Transverse colon (tissue), 4 donors: ENCODE measurements at regions not wholly inside any gene's neighbourhood (a gene's known extent, or its start where the extent isn't known, plus 50 kb on each side); places are given as distances from the start of the nearest gene placed in this dataset.

ENCODE experiments used
- DNase-seq: peaks from one replicate; pipeline ENCODE4 v3.0.0-alpha.2; 2019
- H3K27ac ChIP-seq, 4 donors: fragments of 200-600 bp; sonication (generic); 2 replicates each; pipeline ENCODE4 v1.5.1; 2016 to 2018; ENCODE audit warnings: inconsistent platforms in 4 of 4
- H3K27me3 ChIP-seq: fragments of 200-600 bp; sonication (generic); 2 replicates; pipeline ENCODE4 v1.5.1; 2017; ENCODE audit warnings: inconsistent platforms
- H3K36me3 ChIP-seq, 4 donors: fragments of 200-600 bp; sonication (generic); 2 replicates each; pipeline ENCODE4 v1.5.1; 2017 to 2019; ENCODE audit warnings: inconsistent platforms in 4 of 4
- H3K4me1 ChIP-seq, 4 donors: fragments of 200-600 bp; sonication (generic); 2 replicates each; pipeline ENCODE4 v1.5.1; 2017 to 2020; ENCODE audit warnings: inconsistent platforms in 4 of 4
- H3K4me3 ChIP-seq, 4 donors: fragments of 200-600 bp; sonication (generic); 1 replicate in 1 of 4; 2 replicates in 3 of 4; pipeline versions ENCODE4 v1.5.1 to v1.6.1; 2017 to 2019; ENCODE audit warnings: inconsistent platforms in 4 of 4
- H3K9me3 ChIP-seq, 2 donors: fragments of 200-600 bp; sonication (generic); 2 replicates each; pipeline ENCODE4 v1.5.1; 2017 to 2019; ENCODE audit warnings: inconsistent platforms in 2 of 2
- EP300 ChIP-seq: sonication (generic); formaldehyde crosslinking; IDR thresholded peaks from one replicate; pipeline ENCODE4 v1.6.1; 2017; ENCODE audit warnings: antibody characterized with exemption, low read depth
- POLR2A ChIP-seq: fragments of 450-650 bp; IDR thresholded peaks from one replicate; pipeline ENCODE4 v1.6.1; 2016; ENCODE audit warnings: antibody characterized with exemption, mild to moderate bottlenecking, moderate library complexity
- POLR2AphosphoS5 ChIP-seq, 3 donors: sonication (generic); formaldehyde crosslinking; IDR thresholded peaks; one replicate each; pipeline ENCODE4 v1.6.1; 2016; ENCODE audit warnings: antibody characterized with exemption in 3 of 3
- WGBS, 2 donors: methylation state at CpG; one replicate each; pipeline ENCODE4 v1.1.5; 2018; ENCODE audit warnings: low coverage in 1 of 2; 5-methylcytosine and 5-hydroxymethylcytosine counted together
- in situ Hi-C, 4 donors: fragments of 200-750 bp; cut with MboI; loops; one replicate each; pipeline versions ENCODE4 v1.15.0 to v1.15.1; 2017; ENCODE audit warnings: low sequenced_read_pairs in 3 of 4, low pct_ligation_motif_present in 1 of 4, low pct_unique_long_range_greater_than_20kb in 1 of 4
- intact Hi-C: fragments of 100-400 bp; cut with DNase I; formaldehyde crosslinking; loops from one replicate; pipeline ENCODE4 v1.15.1; 2023; ENCODE audit warnings: low total_unique reads
- TF ChIP-seq, protein P1 (sequence below), 5 experiments: fragments of 200-600 bp in 3 of 5; fragments of 450-650 bp in 2 of 5; sonication (generic) in 3 of 5; IDR thresholded peaks; 1 replicate in 2 of 5; 2 replicates in 3 of 5; pipeline ENCODE4 v1.5.1; 2016 to 2017; ENCODE audit warnings: antibody characterized with exemption in 5 of 5, inconsistent platforms in 3 of 5, mild to moderate bottlenecking in 2 of 5, moderate library complexity in 1 of 5

DNA sequence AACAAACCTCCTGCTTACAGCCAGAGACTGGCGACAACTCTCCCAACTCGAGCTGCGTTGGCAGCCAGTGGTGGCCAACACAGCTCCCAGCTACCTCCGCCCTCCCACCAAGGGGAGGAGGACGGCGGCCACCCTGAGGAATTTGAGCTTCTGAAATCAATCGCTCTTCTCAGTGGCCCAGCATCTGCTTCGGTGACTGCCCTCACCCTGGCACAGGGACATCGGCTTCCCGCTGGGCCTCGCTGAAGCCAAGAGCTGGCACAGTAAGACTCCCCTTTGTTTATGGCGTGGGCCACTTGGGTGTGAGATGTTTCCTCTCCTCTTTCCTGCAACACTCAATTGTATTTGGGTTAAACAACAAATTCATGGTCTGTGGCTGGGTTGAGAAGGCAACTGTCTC, 136.2 kb downstream of the ZBTB18 start:
- H3K9me3 ChIP-seq: no peaks in the 10 kb centered on the region
- no peaks in the 10 kb centered on the region for H3K27me3 ChIP-seq
- no peak for DNase-seq
- whole genome bisulfite sequencing, 2 donors: 80 to 91% methylated on average over 1 to 12 of the region's 12 CpGs
- no peaks in the 10 kb centered on the region for H3K36me3 ChIP-seq
- TF ChIP-seq, protein P1, sequence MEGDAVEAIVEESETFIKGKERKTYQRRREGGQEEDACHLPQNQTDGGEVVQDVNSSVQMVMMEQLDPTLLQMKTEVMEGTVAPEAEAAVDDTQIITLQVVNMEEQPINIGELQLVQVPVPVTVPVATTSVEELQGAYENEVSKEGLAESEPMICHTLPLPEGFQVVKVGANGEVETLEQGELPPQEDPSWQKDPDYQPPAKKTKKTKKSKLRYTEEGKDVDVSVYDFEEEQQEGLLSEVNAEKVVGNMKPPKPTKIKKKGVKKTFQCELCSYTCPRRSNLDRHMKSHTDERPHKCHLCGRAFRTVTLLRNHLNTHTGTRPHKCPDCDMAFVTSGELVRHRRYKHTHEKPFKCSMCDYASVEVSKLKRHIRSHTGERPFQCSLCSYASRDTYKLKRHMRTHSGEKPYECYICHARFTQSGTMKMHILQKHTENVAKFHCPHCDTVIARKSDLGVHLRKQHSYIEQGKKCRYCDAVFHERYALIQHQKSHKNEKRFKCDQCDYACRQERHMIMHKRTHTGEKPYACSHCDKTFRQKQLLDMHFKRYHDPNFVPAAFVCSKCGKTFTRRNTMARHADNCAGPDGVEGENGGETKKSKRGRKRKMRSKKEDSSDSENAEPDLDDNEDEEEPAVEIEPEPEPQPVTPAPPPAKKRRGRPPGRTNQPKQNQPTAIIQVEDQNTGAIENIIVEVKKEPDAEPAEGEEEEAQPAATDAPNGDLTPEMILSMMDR (IDR thresholded peaks at IDR 0.05): no peak
- TF ChIP-seq POLR2A (no peak), EP300 (no peak), POLR2AphosphoS5 (IDR thresholded peaks at IDR 0.05) (no peak)
- H3K4me1 ChIP-seq: no peaks in the 10 kb centered on the region
- H3K27ac ChIP-seq: no peak overlapping the region
- in situ Hi-C loops: no loop called here
- intact Hi-C loops: no loop called here
- H3K4me3 ChIP-seq: no peak overlapping the region

- no peak for DNase-seq
- Histone ChIP-seq H3K4me1 (no peaks in the 10 kb centered on the region), H3K36me3 (no peaks in the 10 kb centered on the region), H3K9me3 (no peaks in the 10 kb centered on the region), H3K27me3 (no peaks in the 10 kb centered on the region), H3K27ac (no peak overlapping the region), H3K4me3 (no peak overlapping the region)
- intact Hi-C loops (no loop called here), in situ Hi-C loops (no loop called here)
- TF ChIP-seq EP300 (no peak), POLR2A (no peak), POLR2AphosphoS5 (IDR thresholded peaks at IDR 0.05) (no peak)
- TF ChIP-seq, protein P1 (IDR thresholded peaks at IDR 0.05): no peak
- WGBS, 2 donors: 69 to 77% methylated on average over 2 to 5 of the region's 5 CpGs
Measured at GRCh38 chr1:244191581-244191980, 140.5 kb downstream of the ZBTB18 start.

GRCh38 chr1:244192325-244192724, 141.2 kb downstream of the ZBTB18 start:
- WGBS, 2 donors: 72 to 75% methylated on average over 3 of the region's 3 CpGs
- H3K9me3 ChIP-seq: no peaks in the 10 kb centered on the region
- in situ Hi-C loops: no loop called here

DNA sequence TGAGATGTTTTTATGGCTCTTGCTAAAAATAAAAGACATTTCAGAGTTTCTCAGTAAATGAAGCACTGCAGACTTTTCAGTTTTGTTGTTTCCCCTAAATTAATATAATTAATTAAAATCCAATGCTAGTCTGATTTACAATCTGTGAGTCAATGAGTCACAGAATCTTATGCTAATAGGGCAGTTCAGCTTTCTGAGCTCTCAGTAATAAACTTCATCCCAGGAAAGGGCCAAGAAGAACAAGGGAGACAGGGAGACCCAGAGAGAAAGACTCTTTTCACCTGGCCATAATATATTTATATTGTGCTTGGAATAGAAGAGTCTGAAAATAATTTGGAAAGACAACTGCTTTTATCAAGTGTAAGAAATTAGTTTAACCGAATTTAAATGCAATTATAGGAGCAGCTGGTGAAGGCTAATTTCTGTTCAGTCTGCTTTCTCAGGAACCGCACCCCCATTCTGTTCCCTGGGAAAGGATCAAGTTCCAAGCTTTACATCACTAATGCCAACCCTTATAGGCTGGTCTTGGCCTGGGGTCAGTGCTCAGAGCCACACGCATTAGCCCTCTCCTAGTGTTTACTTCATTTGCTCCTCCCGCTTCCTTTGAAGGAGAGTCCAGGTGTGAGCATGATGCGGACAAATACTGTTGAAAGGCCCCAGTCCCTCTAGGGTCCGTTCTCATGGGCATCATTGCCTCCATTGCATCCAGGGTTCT, 145.6 kb downstream of the ZBTB18 start:
- in situ Hi-C loops (no loop called here), intact Hi-C loops (no loop called here)
- TF ChIP-seq POLR2A: no peak
- TF ChIP-seq, protein P1 (IDR thresholded peaks at IDR 0.05): no peak
- no peak for TF ChIP-seq POLR2AphosphoS5 (IDR thresholded peaks at IDR 0.05)
- TF ChIP-seq EP300: no peak
- Histone ChIP-seq H3K4me1 (no peaks in the 10 kb centered on the region), H3K9me3 (no peaks in the 10 kb centered on the region), H3K27me3 (no peaks in the 10 kb centered on the region), H3K27ac (no peak overlapping the region), H3K36me3 (no peaks in the 10 kb centered on the region), H3K4me3 (no peak overlapping the region)
- WGBS, 2 donors: 93 to 94% methylated on average over 2 to 6 of the region's 6 CpGs
- no peak for DNase-seq

More at GRCh38 chr1:244192325-244192724, 141.2 kb downstream of the ZBTB18 start:
- H3K27ac ChIP-seq: no peak overlapping the region
- no peak overlapping the region for H3K4me3 ChIP-seq
- TF ChIP-seq, protein P1 (IDR thresholded peaks at IDR 0.05): no peak
- TF ChIP-seq POLR2AphosphoS5 (IDR thresholded peaks at IDR 0.05) (no peak), EP300 (no peak), POLR2A (no peak)
- no peaks in the 10 kb centered on the region for H3K4me1 ChIP-seq
- H3K27me3 ChIP-seq: no peaks in the 10 kb centered on the region
- intact Hi-C loops: no loop called here
- DNase-seq: no peak
- H3K36me3 ChIP-seq: no peaks in the 10 kb centered on the region
